ENCODE measurements at regions not wholly inside any gene's neighbourhood (a gene's known extent, or its start where the extent isn't known, plus 50 kb on each side); places are given as distances from the start of the nearest gene placed in this dataset.
"Not testable (repeated sequence)": the region's sequence is repeated elsewhere in the genome, so short reads cannot be mapped to it uniquely, and the experiment has no call there.

GRCh38 chr20:12113075-12113467 is 195.4 kb downstream of the BTBD3 start:
- TF ChIP-seq CTCF (IDR thresholded peaks at IDR 0.05; ENCODE audit: extremely low read depth, missing control alignments) = no peak
- DNase-seq (ENCODE audit: low spot score) = no peak

GRCh38 chr20:12113468-12114371 is 196.0 kb downstream of the BTBD3 start:
- DNase-seq (ENCODE audit: low spot score) = no peak
- TF ChIP-seq CTCF (IDR thresholded peaks at IDR 0.05; ENCODE audit: extremely low read depth, missing control alignments) = no peak

GRCh38 chr20:12129114-12129513 is 211.4 kb downstream of the BTBD3 start:
- DNase-seq (ENCODE audit: low spot score) = not testable (repeated sequence)

GRCh38 chr20:12129532-12129931 is 211.8 kb downstream of the BTBD3 start:
- DNase-seq (ENCODE audit: low spot score) = not testable (repeated sequence)

GRCh38 chr20:12130781-12131180 is 213.1 kb downstream of the BTBD3 start:
- DNase-seq (ENCODE audit: low spot score) = no peak
- TF ChIP-seq CTCF (IDR thresholded peaks at IDR 0.05; ENCODE audit: extremely low read depth, missing control alignments) = no peak

GRCh38 chr20:12133553-12133952 is 215.9 kb downstream of the BTBD3 start:
- no peak for TF ChIP-seq CTCF (IDR thresholded peaks at IDR 0.05; ENCODE audit: extremely low read depth, missing control alignments)
- DNase-seq (ENCODE audit: low spot score) = no peak

- not testable (repeated sequence) for DNase-seq (ENCODE audit: low spot score)
Observed at GRCh38 chr20:12145951-12146350, 228.3 kb downstream of the BTBD3 start.

- TF ChIP-seq CTCF (IDR thresholded peaks at IDR 0.05; ENCODE audit: extremely low read depth, missing control alignments) = no peak
- no peak for DNase-seq (ENCODE audit: low spot score)
Observed at GRCh38 chr20:12152996-12153395, 235.3 kb downstream of the BTBD3 start.

GRCh38 chr20:12153628-12154027 is 235.9 kb downstream of the BTBD3 start:
- no peak for DNase-seq (ENCODE audit: low spot score)
- TF ChIP-seq CTCF (IDR thresholded peaks at IDR 0.05; ENCODE audit: extremely low read depth, missing control alignments) = no peak

Measured in GM20000 (cell line).